HCT116 (cell line): ENCODE measurements at regions not wholly inside any gene's neighbourhood (a gene's known extent, or its start where the extent isn't known, plus 50 kb on each side); places are given as distances from the start of the nearest gene placed in this dataset.

Source experiments
- ATAC-seq: fragments of 200-7000 bp; cut with Tn5 transposase; 2 replicates; pipeline ENCODE4 v1.9.1; 2020; ENCODE audit warnings: mild to moderate bottlenecking, moderate library complexity
- BruUV-seq: library from RNA; stranded (reverse); fragments of 400-500 nt; replicated peaks from 2 replicates; lab custom pipeline; 2021; lab: Mats Ljungman, UMichigan
- CTCF ChIA-PET: fragments of 300-600 bp; sonication (Branson Sonifier 250); formaldehyde crosslinking; loops from one replicate; lab custom pipeline; 2021; ENCODE audit warnings: antibody characterized with exemption; lab: Charles Lee
- POLR2A ChIA-PET: fragments of 300-600, 350-600 bp; sonication (Branson Sonifier 250); formaldehyde crosslinking; loops from one replicate; lab custom pipeline; 2021; ENCODE audit warnings: antibody characterized with exemption; lab: Charles Lee
- RAD21 ChIA-PET, 2 experiments: fragments of 300-600 bp; sonication (Branson Sonifier 250); formaldehyde crosslinking; loops; one replicate each; lab custom pipeline; 2023; ENCODE audit warnings: low total read pairs in 2 of 2; ENCODE audit not compliant: uncharacterized antibody in 2 of 2, unreplicated experiment in 2 of 2, low non-redundant PET in 1 of 2; lab: Charles Lee
- DNase-seq: peaks from one replicate; pipeline ENCODE4 v3.0.0-alpha.2; 2010; ENCODE audit warnings: low read depth, low spot score
- H2AFZ ChIP-seq: fragments of 200-600 bp; shearing (Covaris generic), sonication (generic); 2 replicates; pipeline ENCODE4 v1.6.1; 2017; ENCODE audit warnings: low read depth, mixed run types, mixed read lengths, antibody characterized with exemption, low read length; ENCODE audit not compliant: poor library complexity, severe bottlenecking
- H3K27ac ChIP-seq: 2 replicates; pipeline ENCODE4 v1.5.1; 2012; ENCODE audit warnings: low read depth, low read length
- H3K27me3 ChIP-seq: fragments of 200-600 bp; sonication (generic); 2 replicates; pipeline ENCODE4 v1.6.1; 2016; ENCODE audit warnings: mixed run types, low read length, mixed read lengths; ENCODE audit not compliant: insufficient read depth
- H3K36me3 ChIP-seq, 2 experiments: fragments of 200-500 bp in 1 of 2; fragments of 200-600 bp in 1 of 2; sonication (Bioruptor generic) in 1 of 2; sonication (generic) in 1 of 2; 2 replicates each; pipeline versions ENCODE4 v1.5.1 to v1.6.1; 2014 to 2016; ENCODE audit warnings: low read length in 2 of 2, inconsistent platforms in 1 of 2, mixed read lengths in 1 of 2, mixed run types in 1 of 2; ENCODE audit not compliant: insufficient read depth in 2 of 2, control insufficient read depth in 1 of 2
- H3K4me1 ChIP-seq, 2 experiments: fragments of 200-600 bp in 1 of 2; sonication (generic) in 1 of 2; 2 replicates each; pipeline versions ENCODE4 v1.5.1 to v1.6.1; 2012 to 2017; ENCODE audit warnings: low read length in 2 of 2, inconsistent platforms in 1 of 2, mild to moderate bottlenecking in 1 of 2, mixed read lengths in 1 of 2, mixed run types in 1 of 2, moderate library complexity in 1 of 2; ENCODE audit not compliant: insufficient read depth in 2 of 2, control insufficient read depth in 1 of 2
- H3K4me2 ChIP-seq: fragments of 200-600 bp; sonication (generic); 2 replicates; pipeline ENCODE4 v1.6.1; 2017; ENCODE audit warnings: mixed run types, low read length, mixed read lengths
- H3K4me3 ChIP-seq, 2 experiments: fragments of 200-600 bp in 1 of 2; sonication (generic) in 1 of 2; replicated peaks in 1 of 2; 2 replicates each; pipeline ENCODE4 v1.5.1; 2011 to 2016; ENCODE audit warnings: low read length in 2 of 2, control low read depth in 1 of 2, low read depth in 1 of 2, mild to moderate bottlenecking in 1 of 2, mixed read lengths in 1 of 2, mixed run types in 1 of 2
- H3K79me2 ChIP-seq: fragments of 200-600 bp; sonication (generic); 2 replicates; pipeline ENCODE4 v1.6.1; 2017; ENCODE audit warnings: mild to moderate bottlenecking, mixed run types, low read length, moderate library complexity, mixed read lengths; ENCODE audit not compliant: insufficient read depth
- H3K9ac ChIP-seq: fragments of 200-600 bp; sonication (generic); 2 replicates; pipeline ENCODE4 v1.6.1; 2016; ENCODE audit warnings: low read length, mixed read lengths
- H3K9me2 ChIP-seq: fragments of 200-600 bp; sonication (generic), shearing (Covaris generic); 2 replicates; pipeline ENCODE4 v1.6.1; 2017; ENCODE audit warnings: mixed run types, mild to moderate bottlenecking, moderate library complexity; ENCODE audit not compliant: insufficient read depth
- H3K9me3 ChIP-seq, 2 experiments: fragments of 200-500 bp in 1 of 2; fragments of 200-600 bp in 1 of 2; sonication (Bioruptor generic) in 1 of 2; sonication (generic) in 1 of 2; 2 replicates each; pipeline ENCODE4 v1.6.1; 2014 to 2017; ENCODE audit warnings: low read length in 2 of 2, mixed read lengths in 2 of 2, inconsistent platforms in 1 of 2, low read depth in 1 of 2, mild to moderate bottlenecking in 1 of 2, mixed run types in 1 of 2, moderate library complexity in 1 of 2; ENCODE audit not compliant: control insufficient read depth in 1 of 2, insufficient read depth in 1 of 2
- H4K20me1 ChIP-seq: fragments of 200-600 bp; sonication (generic), shearing (Covaris generic); 2 replicates; pipeline ENCODE4 v1.6.1; 2017; ENCODE audit warnings: mixed run types, mild to moderate bottlenecking, moderate library complexity; ENCODE audit not compliant: insufficient read depth
- ATF3 ChIP-seq: IDR thresholded peaks from 2 replicates; pipeline ENCODE4 v1.6.1; 2012
- CBX3 ChIP-seq: IDR thresholded peaks from 2 replicates; pipeline ENCODE4 v1.6.1; 2012; ENCODE audit warnings: low read depth
- CEBPB ChIP-seq: IDR thresholded peaks from 2 replicates; pipeline ENCODE4 v1.6.1; 2012; ENCODE audit warnings: low read depth
- EGR1 ChIP-seq: IDR thresholded peaks from 2 replicates; pipeline ENCODE4 v1.6.1; 2012; ENCODE audit warnings: low read depth
- ELF1 ChIP-seq: IDR thresholded peaks from 2 replicates; pipeline ENCODE4 v1.6.1; 2012; ENCODE audit warnings: low read depth, borderline replicate concordance
- EZH2 ChIP-seq: fragments of 200-600 bp; sonication (generic); IDR thresholded peaks from 2 replicates; pipeline ENCODE4 v1.6.1; 2017; ENCODE audit warnings: antibody characterized with exemption, mixed run types
- EZH2phosphoT487 ChIP-seq: fragments of 200-600 bp; IDR thresholded peaks from 2 replicates; pipeline ENCODE4 v1.6.1; 2018; ENCODE audit warnings: antibody characterized with exemption, borderline replicate concordance
- FOSL1 ChIP-seq: IDR thresholded peaks from 2 replicates; pipeline ENCODE4 v1.6.1; 2012; ENCODE audit warnings: low read depth
- JUND ChIP-seq: IDR thresholded peaks from 2 replicates; pipeline ENCODE4 v1.6.1; 2012
- MAX ChIP-seq: IDR thresholded peaks from 2 replicates; pipeline ENCODE4 v1.6.1; 2012
- POLR2AphosphoS5 ChIP-seq: IDR thresholded peaks from 2 replicates; pipeline ENCODE4 v1.6.1; 2011; ENCODE audit warnings: mild to moderate bottlenecking, low read depth, low read length, moderate library complexity
- RAD21 ChIP-seq: IDR thresholded peaks from 2 replicates; pipeline ENCODE4 v1.6.1; 2012; ENCODE audit warnings: low read depth, mild to moderate bottlenecking
- REST ChIP-seq: IDR thresholded peaks from 2 replicates; pipeline ENCODE4 v1.6.1; 2012; ENCODE audit warnings: low read depth
- SP1 ChIP-seq: IDR thresholded peaks from 2 replicates; pipeline ENCODE4 v1.6.1; 2012; ENCODE audit warnings: low read depth
- TCF7L2 ChIP-seq: IDR thresholded peaks from 2 replicates; pipeline ENCODE4 v1.7.0; 2011; ENCODE audit warnings: borderline replicate concordance, inconsistent platforms; ENCODE audit not compliant: insufficient read depth, insufficient read length; ENCODE audit errors: extremely low read depth
- ZBTB33 ChIP-seq: IDR thresholded peaks from 2 replicates; pipeline ENCODE4 v1.6.1; 2011; ENCODE audit warnings: mild to moderate bottlenecking, low read length, moderate library complexity; ENCODE audit not compliant: insufficient replicate concordance; ENCODE audit errors: extremely low read depth
- ZFX ChIP-seq: fragments of 450-650 bp; IDR thresholded peaks from 2 replicates; pipeline ENCODE4 v1.6.1; 2017
- ZNF274 ChIP-seq: fragments of 200-500 bp; sonication (Bioruptor generic); IDR thresholded peaks from 2 replicates; pipeline ENCODE4 v1.6.1; 2014; ENCODE audit warnings: mild to moderate bottlenecking, low read depth, low read length, inconsistent platforms
- intact Hi-C: fragments of 100-400 bp; cut with micrococcal nuclease; formaldehyde crosslinking; loops from 2 replicates; pipeline ENCODE4 v1.10.0; 2022
- TF ChIP-seq, protein P1 (sequence below), 3 experiments: fragments of 200-600 bp in 1 of 3; sonication (generic) in 1 of 3; IDR thresholded peaks in 2 of 3; conservative IDR thresholded peaks in 1 of 3; 2 replicates each; pipeline ENCODE4 v1.5.1; 2012 to 2017; ENCODE audit warnings: low read depth in 2 of 3, low read length in 2 of 3, antibody characterized with exemption in 1 of 3, borderline replicate concordance in 1 of 3, control low read depth in 1 of 3, mild to moderate bottlenecking in 1 of 3, mixed read lengths in 1 of 3, mixed run types in 1 of 3, moderate library complexity in 1 of 3; ENCODE audit not compliant: insufficient read depth in 1 of 3

DNA sequence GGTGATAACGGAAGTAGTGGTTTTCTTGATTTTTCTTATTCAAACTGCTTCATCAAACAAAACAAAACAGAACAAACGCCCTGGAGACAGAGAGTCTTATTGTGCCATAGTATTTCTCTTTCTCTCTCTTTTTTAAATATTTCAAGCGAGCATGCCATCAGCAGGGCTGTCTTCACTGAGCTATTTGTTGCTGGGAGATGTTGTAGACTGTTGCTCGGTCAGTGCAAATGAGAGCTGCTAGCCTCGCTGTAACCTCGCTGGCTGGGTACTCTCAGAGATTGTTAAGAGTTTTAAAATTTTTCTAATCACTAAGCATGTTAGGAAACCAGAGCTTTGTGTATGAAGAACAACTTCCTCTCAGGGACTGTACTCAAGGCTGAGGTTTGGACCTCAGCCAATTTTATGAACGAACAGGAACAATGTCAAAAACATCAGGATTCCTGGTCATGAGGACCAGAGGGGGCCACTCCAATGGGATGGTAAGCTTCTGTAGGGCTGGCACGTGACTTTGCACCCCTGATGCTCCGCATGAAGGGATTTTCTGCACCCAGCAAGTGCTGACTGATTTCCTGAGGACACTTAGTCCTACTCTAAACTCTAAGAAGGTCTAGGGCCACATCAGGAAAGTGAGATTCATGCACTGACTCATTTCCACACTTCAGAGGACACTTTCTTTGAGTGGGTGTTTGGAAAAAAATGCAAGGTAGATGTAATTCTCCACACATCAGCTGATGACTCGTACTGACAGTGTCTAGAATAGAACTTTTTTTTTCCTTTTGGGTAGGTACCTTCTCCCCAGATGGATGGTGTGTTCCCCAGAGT, 59.8 kb upstream of the IL1R1 start:
- ATAC-seq: peak; percentile 34; the same call in 1 of the 2 replicates
- TF ChIP-seq CBX3 (no peak), ZBTB33 (no peak), EZH2phosphoT487 (no peak), RAD21 (no peak), MAX (no peak), SP1 (peak; percentile 61), EZH2 (no peak), POLR2AphosphoS5 (no peak), TCF7L2 (no peak), ELF1 (no peak), ZNF274 (no peak), REST (no peak), CEBPB (peak; percentile 39; the same call in 1 of the 2 replicates), ATF3 (no peak), EGR1 (peak; percentile 86), ZFX (no peak), JUND (peak; percentile 59), FOSL1 (peak; percentile 64)
- TF ChIP-seq, protein P1, sequence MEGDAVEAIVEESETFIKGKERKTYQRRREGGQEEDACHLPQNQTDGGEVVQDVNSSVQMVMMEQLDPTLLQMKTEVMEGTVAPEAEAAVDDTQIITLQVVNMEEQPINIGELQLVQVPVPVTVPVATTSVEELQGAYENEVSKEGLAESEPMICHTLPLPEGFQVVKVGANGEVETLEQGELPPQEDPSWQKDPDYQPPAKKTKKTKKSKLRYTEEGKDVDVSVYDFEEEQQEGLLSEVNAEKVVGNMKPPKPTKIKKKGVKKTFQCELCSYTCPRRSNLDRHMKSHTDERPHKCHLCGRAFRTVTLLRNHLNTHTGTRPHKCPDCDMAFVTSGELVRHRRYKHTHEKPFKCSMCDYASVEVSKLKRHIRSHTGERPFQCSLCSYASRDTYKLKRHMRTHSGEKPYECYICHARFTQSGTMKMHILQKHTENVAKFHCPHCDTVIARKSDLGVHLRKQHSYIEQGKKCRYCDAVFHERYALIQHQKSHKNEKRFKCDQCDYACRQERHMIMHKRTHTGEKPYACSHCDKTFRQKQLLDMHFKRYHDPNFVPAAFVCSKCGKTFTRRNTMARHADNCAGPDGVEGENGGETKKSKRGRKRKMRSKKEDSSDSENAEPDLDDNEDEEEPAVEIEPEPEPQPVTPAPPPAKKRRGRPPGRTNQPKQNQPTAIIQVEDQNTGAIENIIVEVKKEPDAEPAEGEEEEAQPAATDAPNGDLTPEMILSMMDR (IDR thresholded peaks at IDR 0.05 in 2 of 3, conservative IDR thresholded peaks at IDR 0.05 in 1 of 3; ENCODE audit: borderline replicate concordance in 1 of 3, insufficient read depth in 1 of 3, low read depth in 2 of 3, low read length in 2 of 3): no peak

More for the DNA sequence above, 59.8 kb upstream of the IL1R1 start:
- ChIA-PET RAD21 (no interaction called here), POLR2A (no interaction called here), CTCF (interaction anchor here (1.5 kb wide), 1 partner anchor 158 kb away, joined by 4 read pairs; no protein-coding TSS in a partner anchor)
- H3K27ac ChIP-seq: no peak overlapping the region
- peak overlapping the region; percentile 55 for H3K4me2 ChIP-seq
- no peaks in the 10 kb centered on the region for H3K27me3 ChIP-seq
- no peaks in the 10 kb centered on the region for H3K9me3 ChIP-seq
- peak; percentile 56 for DNase-seq
- peak overlapping the region; percentile 10 for H2AFZ ChIP-seq
- intact Hi-C loops: no loop called here
- BruUV-seq: no TSS peak
- no peaks in the 10 kb centered on the region for H3K36me3 ChIP-seq
- peaks cover 4 to 11% of the 10 kb centered on the region in 2 experiments; a peak in 3 of 4 replicates for H3K4me1 ChIP-seq
- H3K9ac ChIP-seq: no peak overlapping the region
- 0 out of 4 replicates have a peak overlapping the region, but pooled peaks of 1 of the 2 experiments have one; percentile 5 for H3K4me3 ChIP-seq
- H3K79me2 ChIP-seq: no peaks in the 10 kb centered on the region
- H3K9me2 ChIP-seq: no peaks in the 10 kb centered on the region
- no peaks in the 10 kb centered on the region for H4K20me1 ChIP-seq
